RWPE2 (cell line): ENCODE measurements at regions not wholly inside any gene's neighbourhood (a gene's known extent, or its start where the extent isn't known, plus 50 kb on each side); places are given as distances from the start of the nearest gene placed in this dataset.
"Not testable (repeated sequence)": the region's sequence is repeated elsewhere in the genome, so short reads cannot be mapped to it uniquely, and the experiment has no call there.

Experiments
- ATAC-seq: fragments of 200-7000 bp; cut with Tn5 transposase; 3 replicates; pipeline ENCODE4 v1.9.1; 2021; ENCODE audit warnings: low read depth
- DNase-seq: peaks from one replicate; pipeline ENCODE4 v3.0.0-alpha.2; 2020; ENCODE audit warnings: low spot score
- H3K27ac ChIP-seq: fragments of 450-650 bp; 2 replicates; pipeline ENCODE4 v1.5.1; 2017; ENCODE audit warnings: mild to moderate bottlenecking; ENCODE audit not compliant: poor library complexity, severe bottlenecking
- H3K27me3 ChIP-seq: fragments of 250-450 bp; sonication (Bioruptor Pico); 2 replicates; pipeline ENCODE4 v1.5.1; 2021; ENCODE audit warnings: mild to moderate bottlenecking, moderate library complexity; ENCODE audit not compliant: insufficient read depth, poor library complexity, severe bottlenecking
- H3K36me3 ChIP-seq: fragments of 250-450 bp; sonication (Bioruptor Pico); 2 replicates; pipeline ENCODE4 v1.5.1; 2020; ENCODE audit warnings: low read depth, mild to moderate bottlenecking, moderate library complexity
- H3K4me1 ChIP-seq: fragments of 250-450 bp; sonication (Bioruptor Pico); 2 replicates; pipeline ENCODE4 v1.5.1; 2021; ENCODE audit warnings: mild to moderate bottlenecking, moderate library complexity; ENCODE audit not compliant: insufficient read depth, poor library complexity, severe bottlenecking
- H3K4me3 ChIP-seq: fragments of 250-450 bp; sonication (Bioruptor Pico); 2 replicates; pipeline ENCODE4 v1.5.1; 2021; ENCODE audit warnings: mild to moderate bottlenecking, moderate library complexity; ENCODE audit not compliant: severe bottlenecking
- H3K9me3 ChIP-seq: fragments of 250-450 bp; sonication (Bioruptor Pico); 2 replicates; pipeline ENCODE4 v1.5.1; 2021; ENCODE audit warnings: mild to moderate bottlenecking, moderate library complexity; ENCODE audit not compliant: severe bottlenecking
- CTCF ChIP-seq: fragments of 450-650 bp; IDR thresholded peaks from one replicate; pipeline ENCODE4 v1.5.1; 2017; ENCODE audit warnings: mild to moderate bottlenecking, moderate library complexity; ENCODE audit not compliant: poor library complexity, severe bottlenecking

GRCh38 chr4:27117453-27117852 lies 256.8 kb downstream of the STIM2 start:
- Histone ChIP-seq H3K27me3 (no peaks in the 10 kb centered on the region), H3K27ac (no peak overlapping the region)

GRCh38 chr4:27119239-27119638 lies 258.6 kb downstream of the STIM2 start:
- H3K4me1 ChIP-seq, result no peaks in the 10 kb centered on the region
- no peak for TF ChIP-seq CTCF
- no peak overlapping the region for H3K4me3 ChIP-seq
- no peak for ATAC-seq
- H3K27me3 ChIP-seq, result no peaks in the 10 kb centered on the region
- H3K36me3 ChIP-seq, result no peaks in the 10 kb centered on the region
- H3K27ac ChIP-seq, result no peak overlapping the region
- no peaks in the 10 kb centered on the region for H3K9me3 ChIP-seq
- no peak for DNase-seq

More at GRCh38 chr4:27117453-27117852, 256.8 kb downstream of the STIM2 start:
- Histone ChIP-seq H3K36me3 (no peaks in the 10 kb centered on the region), H3K4me1 (no peaks in the 10 kb centered on the region), H3K9me3 (no peaks in the 10 kb centered on the region), H3K4me3 (no peak overlapping the region)
- ATAC-seq, result no peak
- TF ChIP-seq CTCF, result no peak
- DNase-seq, result no peak

- Histone ChIP-seq H3K4me1 (no peaks in the 10 kb centered on the region), H3K36me3 (no peaks in the 10 kb centered on the region), H3K9me3 (no peaks in the 10 kb centered on the region), H3K27me3 (no peaks in the 10 kb centered on the region), H3K4me3 (no peak overlapping the region), H3K27ac (no peak overlapping the region)
- ATAC-seq (no peak), DNase-seq (no peak)
- no peak for TF ChIP-seq CTCF
Measured at GRCh38 chr4:27121830-27122229, 261.2 kb downstream of the STIM2 start.

GRCh38 chr4:27123123-27123768 lies 262.6 kb downstream of the STIM2 start:
- Histone ChIP-seq H3K27ac (no peak overlapping the region), H3K4me3 (no peak overlapping the region), H3K36me3 (no peaks in the 10 kb centered on the region), H3K9me3 (no peaks in the 10 kb centered on the region), H3K4me1 (no peaks in the 10 kb centered on the region), H3K27me3 (no peaks in the 10 kb centered on the region)
- DNase-seq (no peak), ATAC-seq (0 out of 3 replicates have a peak, but pooled peaks have one; percentile 31)
- no peak for TF ChIP-seq CTCF

GRCh38 chr4:27123769-27124124 lies 263.1 kb downstream of the STIM2 start:
- TF ChIP-seq CTCF, result no peak
- no peaks in the 10 kb centered on the region for H3K36me3 ChIP-seq
- ATAC-seq (no peak), DNase-seq (no peak)
- no peak overlapping the region for H3K4me3 ChIP-seq
- no peaks in the 10 kb centered on the region for H3K9me3 ChIP-seq
- H3K27me3 ChIP-seq, result no peaks in the 10 kb centered on the region
- H3K27ac ChIP-seq, result no peak overlapping the region
- no peaks in the 10 kb centered on the region for H3K4me1 ChIP-seq

- H3K4me3 ChIP-seq, H3K27ac ChIP-seq, H3K9me3 ChIP-seq, ATAC-seq, DNase-seq, H3K27me3 ChIP-seq, H3K36me3 ChIP-seq, H3K4me1 ChIP-seq: not testable (repeated sequence)
Measured at GRCh38 chr4:27126895-27127294, 266.3 kb downstream of the STIM2 start.
